GM19025 (cell line): ENCODE measurements at regions not wholly inside any gene's neighbourhood (a gene's known extent, or its start where the extent isn't known, plus 50 kb on each side); places are given as distances from the start of the nearest gene placed in this dataset.

ENCODE experiments used
- ATAC-seq: cut with Tn5 transposase; IDR thresholded peaks from one replicate; pipeline ENCODE4 v1.9.1; 2021; ENCODE audit warnings: mild to moderate bottlenecking, low read depth, moderate library complexity; ENCODE audit not compliant: unreplicated experiment

GRCh38 chr5:89270901-89271300 lies 387.9 kb upstream of the MEF2C start:
- ATAC-seq: no peak

GRCh38 chr5:89269721-89270120 lies 386.7 kb upstream of the MEF2C start:
- ATAC-seq: no peak

DNA sequence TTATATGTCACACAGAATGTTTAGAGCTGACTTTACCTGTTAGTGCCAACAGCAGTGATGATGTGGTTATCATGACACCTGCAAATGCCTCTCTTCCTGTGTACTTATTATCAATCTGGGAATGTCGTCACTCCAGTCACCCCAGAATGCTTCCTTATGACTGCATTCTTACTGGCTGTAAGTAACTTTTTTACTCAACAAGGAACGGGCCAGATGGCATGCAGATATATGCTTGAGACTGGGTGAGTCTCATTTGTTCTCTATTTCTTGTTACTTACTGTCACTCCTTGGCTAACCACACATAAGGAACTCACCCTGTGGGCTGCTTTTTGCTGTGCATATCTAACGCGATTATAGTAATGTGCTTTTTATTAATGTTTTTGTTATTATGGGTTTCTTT lies 385.5 kb upstream of the MEF2C start:
- ATAC-seq: no peak

- ATAC-seq: no peak
Observed at GRCh38 chr5:89267788-89268187, 384.8 kb upstream of the MEF2C start.

- ATAC-seq: no peak
Observed at GRCh38 chr5:89265511-89266179, 382.7 kb upstream of the MEF2C start.

DNA sequence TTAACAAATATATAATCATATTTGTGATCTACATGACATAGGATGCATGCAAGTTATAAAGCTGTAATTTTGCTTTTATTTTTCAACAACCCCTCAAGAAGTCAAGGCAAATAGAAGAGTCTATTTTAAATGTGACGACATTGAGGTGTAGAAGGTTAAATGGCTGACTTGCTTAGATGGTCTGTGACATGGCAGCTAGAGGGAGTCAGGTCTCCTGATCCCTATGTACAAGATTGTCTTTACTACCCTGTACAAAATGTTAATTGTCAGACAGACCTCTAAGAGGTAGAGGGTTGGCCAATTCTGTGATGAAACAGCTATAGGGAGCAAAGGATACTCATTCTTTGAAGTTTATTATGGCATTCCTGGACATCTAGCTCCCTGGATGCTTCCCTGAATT lies 380.9 kb upstream of the MEF2C start:
- ATAC-seq: no peak

DNA sequence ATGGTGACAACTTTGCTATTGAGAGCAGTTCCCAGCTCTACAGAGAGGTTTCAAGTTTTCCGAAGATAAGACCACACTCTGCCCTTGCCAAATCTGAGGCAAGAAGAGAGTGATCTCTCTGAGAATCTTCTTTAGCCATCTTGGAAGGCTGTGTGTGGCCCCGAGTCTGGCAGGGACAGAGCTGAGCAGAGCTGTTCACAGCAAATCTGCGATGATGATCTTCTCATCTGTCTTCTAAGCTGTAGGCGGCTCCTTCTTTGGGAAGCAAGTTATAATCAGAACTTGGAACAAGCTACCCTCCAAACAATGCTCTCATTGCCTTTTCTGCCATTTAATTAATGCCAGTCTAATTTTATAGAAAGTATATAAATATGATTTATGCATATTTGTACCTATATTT lies 379.0 kb upstream of the MEF2C start:
- ATAC-seq: no peak

DNA sequence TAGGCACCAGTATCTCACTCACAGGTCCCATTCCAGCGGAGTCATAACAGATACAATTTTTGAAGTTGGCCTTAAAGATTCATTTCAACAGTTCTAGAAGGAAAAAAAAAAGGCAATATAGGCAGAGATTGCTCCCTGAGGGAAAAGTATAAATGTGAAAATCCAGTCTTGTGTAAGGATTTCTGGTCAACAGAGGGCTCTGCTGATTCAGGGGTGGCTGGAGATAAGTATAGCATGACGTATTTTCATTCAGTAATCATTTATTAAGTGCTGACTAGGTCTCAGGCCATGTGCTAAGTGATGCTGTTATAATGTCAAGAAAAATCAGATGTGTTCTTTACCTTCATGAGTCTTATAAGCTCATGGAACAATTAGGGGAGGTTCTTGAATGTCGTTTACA lies 377.3 kb upstream of the MEF2C start:
- no peak for ATAC-seq

GRCh38 chr5:89255845-89256463 lies 373.0 kb upstream of the MEF2C start:
- ATAC-seq: no peak

- ATAC-seq: no peak
Observed at GRCh38 chr5:89253666-89254352, 370.8 kb upstream of the MEF2C start.

- no peak for ATAC-seq
Observed at GRCh38 chr5:89246864-89247263, 363.9 kb upstream of the MEF2C start.

GRCh38 chr5:89246252-89246651 lies 363.3 kb upstream of the MEF2C start:
- ATAC-seq: no peak

GRCh38 chr5:89243611-89244010 lies 360.6 kb upstream of the MEF2C start:
- no peak for ATAC-seq

- no peak for ATAC-seq
Observed at GRCh38 chr5:89241186-89241585, 358.2 kb upstream of the MEF2C start.

- no peak for ATAC-seq
Observed at GRCh38 chr5:89236900-89237299, 353.9 kb upstream of the MEF2C start.

DNA sequence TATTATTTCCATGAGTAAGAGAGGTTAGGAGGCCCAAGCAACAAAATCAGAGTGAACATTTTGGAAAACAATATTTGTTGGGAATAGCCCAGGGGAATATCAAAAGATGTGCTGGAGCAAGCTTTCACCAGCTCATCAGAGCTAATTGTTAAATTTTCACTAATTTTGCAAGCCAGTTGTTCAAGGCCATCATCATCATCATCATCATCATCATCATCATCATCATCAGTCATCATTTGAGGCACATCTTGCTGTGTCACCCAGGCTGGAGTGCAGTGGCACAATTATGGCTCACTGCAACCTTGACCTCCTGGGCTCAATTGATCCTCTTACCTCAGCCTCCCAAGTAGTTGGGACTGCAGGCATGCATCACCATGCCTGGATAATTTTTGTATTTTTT lies 350.5 kb upstream of the MEF2C start:
- ATAC-seq: no peak

DNA sequence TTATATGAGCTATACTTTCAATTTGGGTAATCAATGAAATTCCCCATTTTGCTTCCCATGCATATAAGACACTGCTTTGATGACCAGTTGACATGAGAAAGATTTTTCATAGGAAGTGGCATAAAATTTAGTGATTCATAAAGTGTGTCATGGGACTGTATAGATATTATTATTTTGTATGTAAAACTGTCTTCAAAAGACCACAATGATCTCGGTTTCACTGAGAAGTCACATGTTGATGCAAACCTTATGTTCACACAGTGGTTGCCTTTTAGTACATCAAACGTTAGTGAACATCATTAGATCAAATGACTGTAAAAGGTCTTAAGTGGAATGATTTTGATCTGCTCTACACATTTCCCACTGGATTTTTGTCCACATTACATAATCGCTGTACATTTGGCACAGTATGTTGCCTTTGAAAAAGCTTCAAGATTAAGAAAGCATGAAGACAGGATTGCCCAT lies 349.2 kb upstream of the MEF2C start:
- ATAC-seq: peak; percentile 96

DNA sequence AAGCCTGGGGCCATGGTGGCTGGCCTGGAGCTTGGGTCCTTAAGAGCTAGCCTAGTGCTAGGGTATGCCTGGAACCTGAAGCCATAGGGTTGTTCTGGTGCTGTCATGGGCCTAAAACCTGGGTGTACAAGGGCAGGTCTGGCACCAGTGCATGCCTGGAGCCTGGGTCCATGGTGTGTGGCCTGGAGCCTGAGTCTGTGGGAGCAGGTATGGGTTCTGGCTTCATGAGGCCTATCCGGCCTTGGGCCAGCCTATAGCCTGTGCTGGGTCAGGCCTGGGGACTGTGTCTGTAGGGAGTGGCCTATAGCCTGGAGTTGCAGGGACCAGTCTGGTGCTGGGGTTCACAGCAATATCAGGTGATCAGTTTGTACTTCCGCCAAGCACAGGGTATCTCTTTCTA lies 347.2 kb upstream of the MEF2C start:
- no peak for ATAC-seq

DNA sequence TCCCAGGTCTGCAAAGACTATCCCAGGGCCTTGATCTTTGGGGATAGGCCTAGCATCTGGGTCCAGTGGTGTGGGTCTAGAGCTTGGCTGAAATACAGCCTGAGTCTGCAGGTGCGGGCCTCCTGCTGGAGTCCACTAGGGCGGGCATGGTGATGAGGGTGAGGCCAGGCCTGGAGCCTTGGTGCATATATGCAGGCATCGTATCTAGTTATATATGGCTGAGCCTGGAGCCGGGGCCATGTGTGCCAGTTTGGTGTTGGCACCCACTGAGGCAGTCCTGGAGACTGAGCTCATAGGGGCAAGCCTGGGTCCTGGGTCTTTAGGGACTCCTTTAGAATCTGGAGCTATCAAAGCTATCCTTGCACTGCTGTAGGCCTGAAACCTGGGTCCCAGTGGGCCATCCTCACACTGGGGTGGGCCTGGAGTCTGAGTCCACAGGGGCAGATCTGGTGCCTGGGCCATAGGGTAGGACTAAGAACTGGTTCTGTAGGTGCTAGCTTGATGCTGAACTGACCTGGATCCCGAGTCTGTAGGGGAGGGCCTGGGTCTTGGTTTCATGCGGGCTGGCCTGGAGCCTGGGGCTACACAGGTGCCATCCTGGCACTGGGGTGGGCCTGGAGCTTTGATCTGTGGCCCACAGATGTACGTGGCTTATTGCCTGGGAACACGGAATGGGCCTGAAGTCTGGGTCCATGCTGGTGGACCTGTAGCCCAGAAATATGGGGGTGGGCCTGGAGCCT lies 346.5 kb upstream of the MEF2C start:
- no peak for ATAC-seq

GRCh38 chr5:89228355-89228754 lies 345.4 kb upstream of the MEF2C start:
- ATAC-seq: no peak

DNA sequence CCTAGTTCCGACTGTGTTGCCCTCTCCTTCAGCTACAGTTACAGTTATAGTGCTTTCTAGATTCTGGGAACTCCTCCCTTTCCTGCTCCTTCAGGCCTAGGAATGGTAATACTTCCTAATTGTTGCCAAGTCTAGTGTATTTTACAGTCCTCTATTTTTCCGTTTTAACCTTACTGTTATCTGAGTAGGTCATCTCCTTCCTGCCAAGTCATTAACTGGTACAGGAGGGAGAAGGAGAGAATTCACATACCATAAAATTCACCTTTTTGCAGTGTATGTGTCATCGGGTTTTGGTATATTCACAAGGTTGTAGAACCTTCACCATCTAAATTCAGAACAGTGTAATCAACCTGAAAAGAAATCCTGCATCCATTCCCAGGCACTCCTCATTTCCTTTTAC lies 335.4 kb upstream of the MEF2C start:
- ATAC-seq: no peak
